ENCODE measurements at regions not wholly inside any gene's neighbourhood (a gene's known extent, or its start where the extent isn't known, plus 50 kb on each side); places are given as distances from the start of the nearest gene placed in this dataset.

DNA sequence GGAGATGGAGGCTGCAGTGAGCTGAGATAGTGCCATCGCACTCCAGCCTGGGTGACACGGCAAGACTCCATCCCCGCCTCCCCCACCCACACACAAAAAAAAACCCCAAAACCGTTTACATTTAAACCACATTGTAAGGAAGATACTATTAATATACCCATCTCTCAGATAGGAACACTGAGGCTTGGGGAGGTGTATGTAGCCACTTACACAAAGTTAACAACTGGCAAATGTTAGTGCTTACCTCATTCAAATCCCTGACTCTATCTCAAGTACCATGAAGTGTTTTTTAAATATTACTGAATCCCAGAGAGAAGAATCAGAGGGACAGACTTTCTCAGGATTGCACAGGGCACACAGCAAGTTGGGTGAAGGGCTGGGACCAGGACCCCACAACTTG is 164.5 kb downstream of the MIAT start:
- no peak for DNase-seq (ENCODE audit: low spot score in 2 of 2, unreplicated experiment in 2 of 2)
- peaks cover 8% of the 10 kb centered on the region for H3K36me3 Mint-ChIP-seq
- H3K9me3 Mint-ChIP-seq: peaks cover 24% of the 10 kb centered on the region
- H3K27me3 Mint-ChIP-seq (ENCODE audit: low read depth): peaks cover 24% of the 10 kb centered on the region
- peaks cover 5% of the 10 kb centered on the region for H3K4me1 Mint-ChIP-seq
- no peak overlapping the region for H3K4me3 Mint-ChIP-seq
- TF ChIP-seq, protein P1, sequence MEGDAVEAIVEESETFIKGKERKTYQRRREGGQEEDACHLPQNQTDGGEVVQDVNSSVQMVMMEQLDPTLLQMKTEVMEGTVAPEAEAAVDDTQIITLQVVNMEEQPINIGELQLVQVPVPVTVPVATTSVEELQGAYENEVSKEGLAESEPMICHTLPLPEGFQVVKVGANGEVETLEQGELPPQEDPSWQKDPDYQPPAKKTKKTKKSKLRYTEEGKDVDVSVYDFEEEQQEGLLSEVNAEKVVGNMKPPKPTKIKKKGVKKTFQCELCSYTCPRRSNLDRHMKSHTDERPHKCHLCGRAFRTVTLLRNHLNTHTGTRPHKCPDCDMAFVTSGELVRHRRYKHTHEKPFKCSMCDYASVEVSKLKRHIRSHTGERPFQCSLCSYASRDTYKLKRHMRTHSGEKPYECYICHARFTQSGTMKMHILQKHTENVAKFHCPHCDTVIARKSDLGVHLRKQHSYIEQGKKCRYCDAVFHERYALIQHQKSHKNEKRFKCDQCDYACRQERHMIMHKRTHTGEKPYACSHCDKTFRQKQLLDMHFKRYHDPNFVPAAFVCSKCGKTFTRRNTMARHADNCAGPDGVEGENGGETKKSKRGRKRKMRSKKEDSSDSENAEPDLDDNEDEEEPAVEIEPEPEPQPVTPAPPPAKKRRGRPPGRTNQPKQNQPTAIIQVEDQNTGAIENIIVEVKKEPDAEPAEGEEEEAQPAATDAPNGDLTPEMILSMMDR (IDR thresholded peaks at IDR 0.05; ENCODE audit: unreplicated experiment): no peak
- no peak overlapping the region for H3K27ac Mint-ChIP-seq

DNA sequence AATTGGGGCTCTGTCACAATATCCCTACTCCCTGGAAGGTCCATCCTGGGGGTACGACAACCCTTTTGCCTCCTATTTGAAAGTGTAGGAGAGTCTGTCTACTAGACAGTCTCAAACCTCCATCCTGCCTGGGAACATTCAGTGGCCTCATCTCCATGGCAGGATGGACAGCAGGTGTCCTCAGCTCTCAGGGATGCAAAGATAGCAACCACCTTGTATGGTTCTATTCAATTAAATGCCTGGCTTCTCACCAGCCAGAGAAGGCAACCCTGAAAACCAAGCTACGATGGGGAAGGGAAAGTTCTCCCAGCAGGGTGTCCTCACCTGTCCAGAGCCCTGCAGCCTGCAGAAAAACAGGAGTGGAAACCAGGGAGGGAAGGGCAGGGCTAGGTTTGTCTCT is 164.9 kb downstream of the MIAT start:
- TF ChIP-seq, protein P1 (IDR thresholded peaks at IDR 0.05; ENCODE audit: unreplicated experiment): no peak
- DNase-seq (ENCODE audit: low spot score in 2 of 2, unreplicated experiment in 2 of 2): no peak
- H3K9me3 Mint-ChIP-seq: peaks cover 19% of the 10 kb centered on the region
- no peak overlapping the region for H3K4me3 Mint-ChIP-seq
- peaks cover 8% of the 10 kb centered on the region for H3K36me3 Mint-ChIP-seq
- H3K27ac Mint-ChIP-seq: no peak overlapping the region
- H3K4me1 Mint-ChIP-seq: peaks cover 9% of the 10 kb centered on the region
- peaks cover 24% of the 10 kb centered on the region for H3K27me3 Mint-ChIP-seq (ENCODE audit: low read depth)

DNA sequence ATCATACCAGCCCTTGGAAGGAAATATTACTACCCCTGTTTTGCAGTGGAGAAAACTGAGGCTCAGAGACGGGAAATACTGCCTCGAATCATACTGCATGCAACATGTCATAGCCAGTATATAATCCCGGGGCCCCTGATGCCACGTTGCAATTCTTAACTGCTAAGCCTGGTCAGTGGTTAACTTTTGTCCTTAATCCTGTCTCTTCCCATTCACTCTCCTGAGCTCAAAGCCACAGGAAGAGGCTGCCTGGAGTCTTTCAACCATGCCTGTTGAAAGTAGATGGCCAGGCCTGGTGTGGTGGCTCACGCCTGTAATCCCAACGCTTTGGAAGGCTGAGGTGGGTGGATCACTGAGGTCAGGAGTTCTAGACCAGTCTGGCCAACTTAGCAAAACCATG is 166.6 kb downstream of the MIAT start:
- Mint-ChIP-seq H3K9me3 (peaks cover 7% of the 10 kb centered on the region), H3K27me3 (ENCODE audit: low read depth) (peaks cover 24% of the 10 kb centered on the region), H3K36me3 (peaks cover 3% of the 10 kb centered on the region), H3K27ac (no peak overlapping the region), H3K4me1 (peaks cover 15% of the 10 kb centered on the region), H3K4me3 (no peak overlapping the region)
- DNase-seq (ENCODE audit: low spot score in 2 of 2, unreplicated experiment in 2 of 2): no peak
- TF ChIP-seq, protein P1 (IDR thresholded peaks at IDR 0.05; ENCODE audit: unreplicated experiment): no peak

DNA sequence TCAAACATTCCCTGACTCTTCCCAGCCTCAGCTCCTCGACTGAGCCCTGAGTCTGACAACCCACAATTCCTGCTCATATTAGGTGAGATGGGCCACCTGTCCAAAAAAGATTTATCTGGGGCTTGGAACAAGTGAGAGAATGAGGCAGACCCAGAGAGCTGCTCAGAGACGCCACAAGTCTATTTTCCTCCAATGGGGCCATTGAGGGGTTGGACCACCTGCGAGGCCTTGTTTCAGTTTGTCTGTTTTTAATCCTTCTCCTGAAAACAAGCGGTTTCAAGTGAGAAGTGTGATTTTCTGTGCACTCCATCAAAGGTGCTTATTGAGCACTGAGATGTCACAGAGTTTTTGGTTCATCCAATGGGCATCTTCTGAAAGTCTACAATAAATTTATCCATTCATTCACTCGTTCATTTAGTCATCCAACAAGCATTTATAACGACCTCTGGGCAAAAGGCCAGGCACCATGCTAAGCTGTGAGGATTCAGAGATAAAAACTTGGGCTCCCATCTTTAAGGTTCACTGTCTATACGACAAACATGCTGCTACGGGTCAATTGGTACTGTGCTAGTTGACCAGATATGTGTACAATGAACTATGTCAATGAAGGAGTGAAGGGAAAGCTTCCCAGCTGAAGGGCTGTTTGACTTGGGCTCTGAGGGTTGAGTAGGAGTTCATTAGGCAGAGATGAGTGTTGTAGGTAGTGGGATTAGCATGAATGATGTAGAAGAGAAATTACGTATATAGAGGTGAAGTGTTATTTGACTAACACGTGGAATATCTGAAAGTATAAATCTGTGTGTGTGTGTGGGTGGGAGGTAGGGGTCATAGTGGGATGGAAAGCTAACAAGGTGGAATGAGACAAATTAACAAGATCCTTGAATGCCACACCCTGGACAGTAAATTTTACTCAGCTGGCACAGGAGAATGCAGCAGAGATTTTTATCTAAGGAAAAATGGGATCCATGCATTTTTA is 168.9 kb downstream of the MIAT start:
- Mint-ChIP-seq H3K4me3 (no peak overlapping the region), H3K36me3 (no peaks in the 10 kb centered on the region), H3K27ac (no peak overlapping the region), H3K27me3 (ENCODE audit: low read depth) (peaks cover 13% of the 10 kb centered on the region), H3K9me3 (no peaks in the 10 kb centered on the region), H3K4me1 (peaks cover 25% of the 10 kb centered on the region)
- TF ChIP-seq, protein P1 (IDR thresholded peaks at IDR 0.05; ENCODE audit: unreplicated experiment): no peak
- no peak for DNase-seq (ENCODE audit: low spot score in 2 of 2, unreplicated experiment in 2 of 2)

DNA sequence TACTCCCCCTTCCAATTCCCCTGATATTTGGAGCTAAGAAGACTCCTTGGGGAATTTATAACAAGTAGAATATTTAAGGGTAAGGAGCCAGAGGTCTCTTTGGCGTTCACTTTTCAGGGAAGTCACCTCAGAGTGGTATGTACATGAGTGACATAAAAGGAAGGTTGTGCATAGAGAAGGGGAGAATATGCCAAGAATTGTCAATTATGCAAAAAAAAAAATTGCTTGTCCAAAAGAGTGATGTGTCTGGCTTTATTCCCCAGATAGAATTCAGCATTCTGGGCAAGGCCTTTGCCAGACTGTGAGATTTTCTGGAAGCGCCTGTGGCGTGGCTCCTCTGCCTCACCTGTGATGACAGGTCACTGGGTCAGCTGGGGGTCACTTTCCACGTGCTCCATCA is 170.2 kb downstream of the MIAT start:
- Mint-ChIP-seq H3K27me3 (ENCODE audit: low read depth) (peaks cover 4% of the 10 kb centered on the region), H3K36me3 (no peaks in the 10 kb centered on the region), H3K9me3 (no peaks in the 10 kb centered on the region), H3K4me1 (peaks cover 25% of the 10 kb centered on the region), H3K27ac (no peak overlapping the region), H3K4me3 (no peak overlapping the region)
- TF ChIP-seq, protein P1 (IDR thresholded peaks at IDR 0.05; ENCODE audit: unreplicated experiment): no peak
- DNase-seq (ENCODE audit: low spot score in 2 of 2, unreplicated experiment in 2 of 2): no peak
